H9 (cell line): ENCODE measurements at regions not wholly inside any gene's neighbourhood (a gene's known extent, or its start where the extent isn't known, plus 50 kb on each side); places are given as distances from the start of the nearest gene placed in this dataset.

Experiments used
- DNase-seq: peaks from one replicate; pipeline ENCODE4 v3.0.0-alpha.2; 2017
- H2AFZ ChIP-seq: one replicate; pipeline ENCODE4 v1.6.1; 2013; ENCODE audit warnings: mild to moderate bottlenecking, low read length, control low read depth, moderate library complexity
- H2AK5ac ChIP-seq: 2 replicates; pipeline ENCODE4 v1.6.1; 2013; ENCODE audit warnings: low read length, control low read depth, mixed read lengths; ENCODE audit not compliant: insufficient read length
- H2BK120ac ChIP-seq: one replicate; pipeline ENCODE4 v1.6.1; 2013; ENCODE audit warnings: low read depth, mild to moderate bottlenecking, low read length, control low read depth, inconsistent platforms; ENCODE audit not compliant: poor library complexity, severe bottlenecking
- H2BK12ac ChIP-seq: 2 replicates; pipeline ENCODE4 v1.6.1; 2013; ENCODE audit warnings: low read length, control low read depth, mixed read lengths, low read depth; ENCODE audit not compliant: insufficient read length
- H2BK15ac ChIP-seq: 2 replicates; pipeline ENCODE4 v1.6.1; 2013; ENCODE audit warnings: low read depth, low read length, control low read depth
- H2BK20ac ChIP-seq: one replicate; pipeline ENCODE4 v1.6.1; 2013; ENCODE audit warnings: low read depth, mild to moderate bottlenecking, low read length, control low read depth, inconsistent platforms; ENCODE audit not compliant: poor library complexity, severe bottlenecking
- H2BK5ac ChIP-seq: 2 replicates; pipeline ENCODE4 v1.6.1; 2013; ENCODE audit warnings: low read length, control low read depth, mixed read lengths; ENCODE audit not compliant: insufficient read length
- H3K14ac ChIP-seq: 2 replicates; pipeline ENCODE4 v1.6.1; 2013; ENCODE audit warnings: low read length, control low read depth; ENCODE audit not compliant: insufficient read depth
- H3K18ac ChIP-seq: 2 replicates; pipeline ENCODE4 v1.6.1; 2013; ENCODE audit warnings: low read depth, mild to moderate bottlenecking, mixed read lengths, low read length, control low read depth; ENCODE audit not compliant: insufficient read length
- H3K23ac ChIP-seq: 2 replicates; pipeline ENCODE4 v1.6.1; 2013; ENCODE audit warnings: low read length, control low read depth, mixed read lengths, low read depth; ENCODE audit not compliant: insufficient read length
- H3K23me2 ChIP-seq: 2 replicates; pipeline ENCODE4 v1.6.1; 2013; ENCODE audit warnings: low read depth, mild to moderate bottlenecking, mixed read lengths, low read length, control low read depth; ENCODE audit not compliant: insufficient read length, poor library complexity, severe bottlenecking
- H3K27ac ChIP-seq: 2 replicates; pipeline ENCODE4 v1.5.1; 2013; ENCODE audit warnings: low read length, control low read depth, mixed read lengths, low read depth; ENCODE audit not compliant: insufficient read length
- H3K27me3 ChIP-seq: 2 replicates; pipeline ENCODE4 v1.6.1; 2013; ENCODE audit warnings: low read length, control low read depth, inconsistent platforms; ENCODE audit not compliant: insufficient read depth
- H3K4ac ChIP-seq: 2 replicates; pipeline ENCODE4 v1.6.1; 2013; ENCODE audit warnings: low read depth, mild to moderate bottlenecking, control low read depth, inconsistent platforms, low read length, moderate library complexity
- H3K4me1 ChIP-seq: 2 replicates; pipeline ENCODE4 v1.6.1; 2013; ENCODE audit warnings: low read length, control low read depth, inconsistent platforms; ENCODE audit not compliant: insufficient read depth
- H3K4me2 ChIP-seq: 2 replicates; pipeline ENCODE4 v1.6.1; 2013; ENCODE audit warnings: low read length, control low read depth, mixed read lengths; ENCODE audit not compliant: insufficient read length, insufficient read depth
- H3K56ac ChIP-seq: 2 replicates; pipeline ENCODE4 v1.6.1; 2013; ENCODE audit warnings: low read depth, mild to moderate bottlenecking, mixed read lengths, low read length, control low read depth; ENCODE audit not compliant: insufficient read length
- H3K79me1 ChIP-seq: 2 replicates; pipeline ENCODE4 v1.6.1; 2013; ENCODE audit warnings: low read depth, mild to moderate bottlenecking, moderate library complexity, low read length, control low read depth, inconsistent platforms; ENCODE audit not compliant: insufficient read depth, poor library complexity, severe bottlenecking
- H3K79me2 ChIP-seq: 2 replicates; pipeline ENCODE4 v1.6.1; 2013; ENCODE audit warnings: low read length, control low read depth, inconsistent platforms; ENCODE audit not compliant: insufficient read depth
- H3K9ac ChIP-seq: 2 replicates; pipeline ENCODE4 v1.6.1; 2013; ENCODE audit warnings: low read length, control low read depth, mixed read lengths; ENCODE audit not compliant: insufficient read length; ENCODE audit errors: extremely low read depth
- H3K9me3 ChIP-seq: one replicate; pipeline ENCODE4 v1.6.1; 2013; ENCODE audit warnings: low read depth, low read length, inconsistent platforms; ENCODE audit not compliant: control insufficient read depth
- H3T11ph ChIP-seq: one replicate; pipeline ENCODE4 v1.6.1; 2013; ENCODE audit warnings: mild to moderate bottlenecking, low read length, control low read depth, inconsistent platforms
- H4K20me1 ChIP-seq: one replicate; pipeline ENCODE4 v1.6.1; 2013; ENCODE audit not compliant: control insufficient read depth, insufficient read length, insufficient read depth
- H4K5ac ChIP-seq: 2 replicates; pipeline ENCODE4 v1.6.1; 2013; ENCODE audit warnings: low read depth, mild to moderate bottlenecking, mixed read lengths, low read length, control low read depth; ENCODE audit not compliant: insufficient read length
- H4K8ac ChIP-seq: replicated peaks from 2 replicates; pipeline ENCODE4 v1.6.1; 2013; ENCODE audit warnings: low read length, control low read depth, mixed read lengths, low read depth; ENCODE audit not compliant: insufficient read length
- H4K91ac ChIP-seq: 2 replicates; pipeline ENCODE4 v1.6.1; 2013; ENCODE audit warnings: low read depth, mild to moderate bottlenecking, moderate library complexity, mixed read lengths, low read length, control low read depth; ENCODE audit not compliant: insufficient read length
- H3K27ac Mint-ChIP-seq, 3 experiments: 2 replicates in 2 of 3; 3 replicates in 1 of 3; pipeline ENCODE4 v1.8.0; 2020 to 2021; ENCODE audit warnings: mixed read lengths in 3 of 3, mild to moderate bottlenecking in 1 of 3, moderate library complexity in 1 of 3
- H3K27me3 Mint-ChIP-seq: 2 replicates; pipeline ENCODE4 v1.8.0; 2021; ENCODE audit warnings: low read depth, mild to moderate bottlenecking, moderate library complexity, mixed read lengths
- H3K36me3 Mint-ChIP-seq, 3 experiments: 2 replicates in 2 of 3; 3 replicates in 1 of 3; pipeline ENCODE4 v1.8.0; 2020 to 2021; ENCODE audit warnings: low read depth in 3 of 3, mixed read lengths in 3 of 3; ENCODE audit not compliant: insufficient read depth in 1 of 3
- H3K4me1 Mint-ChIP-seq, 2 experiments: 2 replicates each; pipeline ENCODE4 v1.8.0; 2020; ENCODE audit warnings: mixed read lengths in 2 of 2
- H3K4me3 Mint-ChIP-seq, 2 experiments: 2 replicates in 1 of 2; 3 replicates in 1 of 2; pipeline ENCODE4 v1.8.0; 2020 to 2021; ENCODE audit warnings: mild to moderate bottlenecking in 2 of 2, mixed read lengths in 2 of 2, moderate library complexity in 1 of 2
- H3K9me3 Mint-ChIP-seq, 2 experiments: 2 replicates in 1 of 2; 3 replicates in 1 of 2; pipeline ENCODE4 v1.8.0; 2020; ENCODE audit warnings: mild to moderate bottlenecking in 2 of 2, mixed read lengths in 2 of 2, moderate library complexity in 1 of 2
- CTCF ChIP-seq: fragments of 200-600 bp; sonication (generic); conservative IDR thresholded peaks from 3 replicates; pipeline ENCODE4 v1.8.0; 2021; ENCODE audit warnings: antibody characterized with exemption, mild to moderate bottlenecking
- WGBS: extraction: QIAGEN DNeasy Blood & Tissue Kit; methylation state at CpG from one replicate; pipeline ENCODE4 v1.1.7; 2013; ENCODE audit warnings: missing lambda C conversion rate, low lambda C conversion rate, mixed read lengths; ENCODE audit not compliant: insufficient read length; ENCODE audit errors: extremely low coverage; 5-methylcytosine and 5-hydroxymethylcytosine counted together

DNA sequence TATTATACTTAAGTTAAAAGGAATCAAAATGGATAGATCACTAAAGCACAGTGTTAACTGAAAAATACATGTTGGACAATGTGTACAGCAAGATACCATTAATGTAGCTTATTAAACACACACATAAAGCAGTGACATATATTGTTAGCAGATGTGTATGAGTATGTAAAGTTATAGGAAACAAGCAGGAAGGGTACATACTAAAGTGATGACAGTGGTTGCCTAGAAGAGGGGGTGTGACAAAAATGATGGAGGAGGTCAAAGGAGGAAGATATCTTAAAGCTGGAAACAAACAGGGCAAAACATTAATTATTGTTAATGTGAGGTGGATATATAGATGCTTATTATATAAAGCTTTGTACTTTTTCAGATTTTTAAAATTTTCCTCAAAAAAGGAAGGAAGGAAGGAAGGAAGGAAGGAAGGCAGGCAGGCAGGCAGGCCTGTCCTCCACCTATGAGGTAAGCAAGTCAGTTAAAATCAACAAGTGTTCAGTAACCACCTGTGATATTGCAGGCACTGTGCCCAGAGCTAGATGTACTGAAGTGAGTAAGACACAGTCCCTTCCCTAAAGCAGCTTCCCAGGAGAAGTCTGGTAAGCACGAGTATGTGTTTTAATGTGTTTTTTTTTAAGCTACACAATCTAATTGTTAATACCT is 252.9 kb upstream of the NR5A2 start:
- TF ChIP-seq CTCF, result no peak
- Histone ChIP-seq H2BK5ac (no peak overlapping the region), H2BK15ac (no peak overlapping the region), H3K4me1 (no peaks in the 10 kb centered on the region), H3K9me3 (no peaks in the 10 kb centered on the region), H2BK12ac (no peak overlapping the region), H3K4ac (no peak overlapping the region), H3K79me2 (no peaks in the 10 kb centered on the region), H2BK120ac (no peak overlapping the region), H2BK20ac (no peak overlapping the region), H4K91ac (no peak overlapping the region), H3K23me2 (no peaks in the 10 kb centered on the region), H4K5ac (no peak overlapping the region), H3K56ac (no peak overlapping the region), H4K8ac (no peak overlapping the region), H3K23ac (no peak overlapping the region), H3K9ac (no peak overlapping the region), H2AFZ (no peak overlapping the region), H3K79me1 (no peaks in the 10 kb centered on the region), H2AK5ac (no peak overlapping the region), H3K27ac (no peak overlapping the region), H3K18ac (no peak overlapping the region), H3K14ac (no peak overlapping the region), H3K27me3 (no peaks in the 10 kb centered on the region), H3T11ph (no peak overlapping the region), H4K20me1 (no peaks in the 10 kb centered on the region), H3K4me2 (no peak overlapping the region)
- Mint-ChIP-seq H3K27me3 (no peaks in the 10 kb centered on the region), H3K27ac (no peak overlapping the region), H3K4me3 (no peak overlapping the region), H3K36me3 (no peaks in the 10 kb centered on the region), H3K4me1 (no peaks in the 10 kb centered on the region; a peak in 1 of 4 replicates), H3K9me3 (no peaks in the 10 kb centered on the region)
- WGBS, result no CpG with 5 or more reads among the region's 1 CpG
- no peak for DNase-seq
